ENCODE measurements at regions not wholly inside any gene's neighbourhood (a gene's known extent, or its start where the extent isn't known, plus 50 kb on each side); places are given as distances from the start of the nearest gene placed in this dataset.

GRCh38 chr3:176522436-176522835 lies 674.8 kb downstream of the TBL1XR1 start:
- Histone ChIP-seq H3K27ac (no peak overlapping the region), H3K4me3 (no peak overlapping the region)
- no peak for DNase-seq (ENCODE audit: low spot score)
- no peak for TF ChIP-seq CTCF (IDR thresholded peaks at IDR 0.05)

- H3K27ac ChIP-seq = no peak overlapping the region
- no peak for DNase-seq (ENCODE audit: low spot score)
- no peak overlapping the region for H3K4me3 ChIP-seq
- no peak for TF ChIP-seq CTCF (IDR thresholded peaks at IDR 0.05)
These were observed 675.6 kb downstream of the TBL1XR1 start for GRCh38 chr3:176521531-176522175.

GRCh38 chr3:176514297-176514696 lies 683.0 kb downstream of the TBL1XR1 start:
- no peak overlapping the region for H3K4me3 ChIP-seq
- DNase-seq (ENCODE audit: low spot score) = no peak
- TF ChIP-seq CTCF (IDR thresholded peaks at IDR 0.05) = no peak
- H3K27ac ChIP-seq = no peak overlapping the region

- no peak for TF ChIP-seq CTCF (IDR thresholded peaks at IDR 0.05)
- no peak overlapping the region for H3K27ac ChIP-seq
- H3K4me3 ChIP-seq = no peak overlapping the region
- DNase-seq (ENCODE audit: low spot score) = no peak
These were observed 683.7 kb downstream of the TBL1XR1 start for GRCh38 chr3:176513604-176514003.

GRCh38 chr3:176512037-176512436 lies 685.2 kb downstream of the TBL1XR1 start:
- no peak for TF ChIP-seq CTCF (IDR thresholded peaks at IDR 0.05)
- Histone ChIP-seq H3K27ac (no peak overlapping the region), H3K4me3 (no peak overlapping the region)
- DNase-seq (ENCODE audit: low spot score) = no peak

GRCh38 chr3:176510097-176510496 lies 687.2 kb downstream of the TBL1XR1 start:
- no peak overlapping the region for H3K4me3 ChIP-seq
- no peak for DNase-seq (ENCODE audit: low spot score)
- TF ChIP-seq CTCF (IDR thresholded peaks at IDR 0.05) = no peak
- H3K27ac ChIP-seq = no peak overlapping the region

- TF ChIP-seq CTCF (IDR thresholded peaks at IDR 0.05) = no peak
- DNase-seq (ENCODE audit: low spot score) = no peak
- H3K27ac ChIP-seq = no peak overlapping the region
- H3K4me3 ChIP-seq = no peak overlapping the region
These were observed 691.2 kb downstream of the TBL1XR1 start for GRCh38 chr3:176505878-176506621.
